HG03460 (cell line): ENCODE measurements at regions not wholly inside any gene's neighbourhood (a gene's known extent, or its start where the extent isn't known, plus 50 kb on each side); places are given as distances from the start of the nearest gene placed in this dataset.
"Not testable (repeated sequence)": the region's sequence is repeated elsewhere in the genome, so short reads cannot be mapped to it uniquely, and the experiment has no call there.

Source experiments
- ATAC-seq: cut with Tn5 transposase; IDR thresholded peaks from one replicate; pipeline ENCODE4 v1.9.1; 2021; ENCODE audit not compliant: unreplicated experiment

- peak; percentile 45 for ATAC-seq
These were observed 410.2 kb downstream of the PSAT1 start for GRCh38 chr9:78707080-78707479.

- ATAC-seq: peak; percentile 89
These were observed 410.6 kb downstream of the PSAT1 start for GRCh38 chr9:78707481-78707991.

- no peak for ATAC-seq
These were observed 416.1 kb downstream of the PSAT1 start for GRCh38 chr9:78712903-78713613.

GRCh38 chr9:78713614-78714405 lies 416.9 kb downstream of the PSAT1 start:
- ATAC-seq: no peak

- no peak for ATAC-seq
These were observed 417.7 kb downstream of the PSAT1 start for GRCh38 chr9:78714576-78714975.

- ATAC-seq: not testable (repeated sequence)
These were observed 422.1 kb downstream of the PSAT1 start for GRCh38 chr9:78719029-78719428.

- no peak for ATAC-seq
These were observed 428.0 kb downstream of the PSAT1 start for GRCh38 chr9:78724896-78725295.

- ATAC-seq: no peak
These were observed 428.6 kb downstream of the PSAT1 start for GRCh38 chr9:78725503-78725902.

GRCh38 chr9:78745331-78745730 lies 448.4 kb downstream of the PSAT1 start:
- ATAC-seq: no peak

GRCh38 chr9:78746010-78746409 lies 449.1 kb downstream of the PSAT1 start:
- no peak for ATAC-seq

GRCh38 chr9:78753039-78753438 lies 456.1 kb downstream of the PSAT1 start:
- no peak for ATAC-seq

- peak; percentile 69 for ATAC-seq
These were observed 460.0 kb downstream of the PSAT1 start for GRCh38 chr9:78756813-78757510.

GRCh38 chr9:78763424-78763823 lies 466.5 kb downstream of the PSAT1 start:
- ATAC-seq: no peak

- ATAC-seq: no peak
These were observed 468.9 kb downstream of the PSAT1 start for GRCh38 chr9:78765861-78766260.

GRCh38 chr9:78767490-78767889 lies 470.6 kb downstream of the PSAT1 start:
- no peak for ATAC-seq

GRCh38 chr9:78769690-78770089 lies 472.8 kb downstream of the PSAT1 start:
- no peak for ATAC-seq

GRCh38 chr9:78775211-78775610 lies 478.3 kb downstream of the PSAT1 start:
- ATAC-seq: no peak

- ATAC-seq: no peak
These were observed 478.9 kb downstream of the PSAT1 start for GRCh38 chr9:78775696-78776295.

- ATAC-seq: no peak
These were observed 480.8 kb downstream of the PSAT1 start for GRCh38 chr9:78777747-78778146.

- ATAC-seq: no peak
These were observed 481.4 kb downstream of the PSAT1 start for GRCh38 chr9:78778318-78778717.

- ATAC-seq: no peak
These were observed 482.0 kb downstream of the PSAT1 start for GRCh38 chr9:78778861-78779374.
